Stimulated activated CD4-positive, alpha-beta T cell treated with anti-CD3 and anti-CD28 coated beads, TNF-alpha, amount 100 ng/mL, for 48 hours (primary cell): ENCODE measurements at regions not wholly inside any gene's neighbourhood (a gene's known extent, or its start where the extent isn't known, plus 50 kb on each side); places are given as distances from the start of the nearest gene placed in this dataset.

Source experiments
- DNase-seq, 3 donors: peaks; one replicate each; pipeline ENCODE4 v3.0.0-alpha.2; 2020; ENCODE audit warnings: low read depth in 3 of 3

DNA sequence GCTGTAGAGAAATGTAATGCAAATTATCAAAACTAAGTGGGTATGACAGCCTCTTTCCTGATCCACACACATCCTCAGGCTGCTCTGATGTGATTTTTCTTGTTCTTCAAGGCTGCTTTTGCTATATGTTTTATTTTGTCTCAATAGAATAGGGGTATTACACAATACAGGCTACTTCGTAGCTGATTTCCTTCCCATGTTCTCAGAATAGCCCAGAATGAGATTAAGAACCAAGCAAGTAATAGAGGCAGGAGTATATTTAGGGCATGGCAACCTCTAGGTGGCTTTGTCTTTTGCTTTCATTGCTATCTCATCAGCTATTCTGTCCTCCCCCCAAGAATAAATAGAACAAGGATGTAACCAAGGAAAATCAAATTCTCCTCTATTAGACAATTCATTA, 241.8 kb downstream of the ALDH8A1 start:
- no peak for DNase-seq

DNA sequence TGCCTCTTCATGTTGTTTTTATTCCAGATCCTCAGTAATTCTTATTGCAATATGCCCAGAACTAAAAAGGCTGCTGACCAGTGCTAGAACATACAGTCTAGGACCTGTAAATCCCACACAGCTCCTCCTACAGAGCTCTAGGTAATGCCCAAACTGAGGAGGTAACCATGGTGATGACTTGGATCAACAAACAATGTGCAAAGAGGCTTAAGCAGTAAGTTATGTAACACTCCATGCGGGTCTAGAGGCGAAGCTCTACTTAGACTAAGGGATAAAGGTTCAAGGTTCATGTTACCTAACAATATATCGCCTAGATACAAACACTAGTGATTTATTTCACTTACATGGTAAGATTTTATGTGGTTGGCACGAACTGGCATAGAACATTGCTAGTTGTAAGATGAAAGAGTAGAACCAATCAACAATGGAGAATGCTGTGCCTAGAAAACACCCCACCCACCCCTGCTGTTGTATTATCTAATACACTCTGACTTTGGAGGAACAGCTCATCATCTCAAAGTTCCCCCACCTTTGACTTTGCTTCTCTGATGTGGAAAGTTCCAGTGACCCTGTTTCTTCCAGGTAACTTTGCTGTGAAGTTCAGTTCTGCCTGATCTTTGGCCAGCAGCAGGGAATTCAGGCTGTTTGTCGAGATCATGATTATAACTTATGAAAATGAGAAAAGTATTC, 242.4 kb downstream of the ALDH8A1 start:
- DNase-seq, result no peak

DNA sequence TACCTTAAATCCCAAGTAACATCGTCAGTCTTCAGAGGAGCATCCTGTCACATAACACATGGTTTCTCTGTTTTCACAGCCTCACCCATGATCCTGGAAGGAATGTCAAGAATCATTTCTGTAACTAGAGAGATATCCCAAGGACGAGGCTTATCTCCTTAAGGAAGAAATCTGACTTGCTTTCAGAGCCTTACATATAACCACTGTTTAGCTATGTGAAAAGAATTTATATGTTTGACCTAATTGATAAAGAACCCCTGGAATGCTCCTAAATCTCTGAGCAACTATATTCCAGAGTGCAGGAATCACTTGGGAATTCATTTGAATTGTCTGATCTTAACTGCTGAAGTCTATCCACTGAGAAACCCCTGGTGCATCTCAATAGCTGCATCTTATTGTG, 243.1 kb downstream of the ALDH8A1 start:
- DNase-seq, result no peak

GRCh38 chr6:134706153-134706552, 243.7 kb downstream of the ALDH8A1 start:
- DNase-seq, result no peak

GRCh38 chr6:134703206-134703605, 246.7 kb downstream of the ALDH8A1 start:
- no peak for DNase-seq

DNA sequence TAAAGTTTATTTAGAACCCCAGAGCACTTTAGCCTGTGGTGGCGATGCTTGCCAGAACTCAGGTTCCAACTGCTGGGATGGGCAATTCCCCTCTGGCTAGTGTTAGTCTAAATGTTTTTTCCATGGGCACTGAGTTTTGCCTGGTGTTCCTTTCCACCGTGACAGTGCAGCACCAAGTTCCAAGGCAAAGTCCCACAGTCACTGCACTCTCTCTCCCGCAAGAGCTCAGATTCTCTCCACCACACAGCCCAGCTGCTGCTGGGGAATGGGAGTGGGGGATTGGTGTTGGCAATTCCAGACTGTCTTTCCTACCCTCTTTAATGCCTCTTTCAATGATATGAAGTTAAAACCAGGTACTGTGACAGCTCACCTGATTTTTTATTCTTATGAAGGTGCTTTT, 247.6 kb downstream of the ALDH8A1 start:
- DNase-seq, result no peak

DNA sequence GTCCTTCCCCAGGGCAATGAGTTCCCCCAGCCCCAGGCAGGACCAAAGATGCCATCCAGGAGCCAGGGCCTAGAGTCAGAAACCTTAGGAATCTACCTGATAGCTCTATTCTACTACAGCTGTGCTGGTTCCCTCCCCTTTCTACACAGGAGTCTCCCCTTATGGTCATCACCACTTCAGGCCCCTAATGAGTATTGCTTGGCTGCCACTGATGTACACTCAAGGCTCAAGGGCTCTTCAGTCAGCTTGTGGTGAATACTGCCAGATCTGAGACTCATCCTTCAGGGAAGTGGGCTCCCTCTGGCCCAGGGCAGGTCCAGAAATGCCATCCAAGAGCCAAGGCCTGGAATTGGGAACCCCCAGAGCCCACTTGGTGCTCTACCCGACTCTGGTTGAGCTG, 248.6 kb downstream of the ALDH8A1 start:
- no peak for DNase-seq

DNA sequence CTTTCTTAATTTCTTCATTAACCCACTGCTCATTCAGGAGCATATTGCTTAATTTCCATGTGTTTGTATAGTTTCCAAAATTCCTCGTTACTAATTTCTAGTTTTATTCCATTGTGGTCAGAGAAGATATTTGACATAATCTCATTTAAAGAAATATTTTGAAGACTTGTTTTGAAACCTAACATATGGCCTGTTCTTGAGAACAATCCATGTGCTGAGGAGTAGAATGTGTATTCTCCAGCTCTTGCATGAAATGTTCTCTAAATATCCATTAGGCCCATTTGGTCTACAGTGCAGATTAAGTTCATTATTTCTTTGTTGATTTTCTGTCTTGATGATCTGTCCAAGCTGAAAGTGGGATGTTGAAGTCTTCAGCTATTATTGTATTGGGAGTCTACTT, 251.7 kb downstream of the ALDH8A1 start:
- DNase-seq, result no peak

DNA sequence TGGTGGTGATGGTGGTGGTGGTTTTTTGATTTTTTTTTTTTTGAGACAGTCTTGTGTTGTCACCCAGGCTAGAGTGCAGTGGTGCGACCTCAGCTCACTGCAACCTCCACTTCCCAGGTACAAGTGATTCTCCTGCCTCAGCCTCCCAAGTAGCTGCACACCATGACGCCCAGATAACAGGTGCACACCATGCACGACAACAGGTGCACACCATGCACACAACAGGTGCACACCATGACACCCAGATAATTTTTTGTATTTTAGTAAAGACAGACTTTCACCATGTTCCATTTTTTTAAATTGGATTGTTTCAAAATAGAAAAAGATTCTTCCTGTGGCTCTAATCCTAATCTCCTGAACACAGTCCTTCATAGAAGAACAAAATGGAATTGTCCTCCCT, 257.9 kb downstream of the ALDH8A1 start:
- DNase-seq, result no peak

DNA sequence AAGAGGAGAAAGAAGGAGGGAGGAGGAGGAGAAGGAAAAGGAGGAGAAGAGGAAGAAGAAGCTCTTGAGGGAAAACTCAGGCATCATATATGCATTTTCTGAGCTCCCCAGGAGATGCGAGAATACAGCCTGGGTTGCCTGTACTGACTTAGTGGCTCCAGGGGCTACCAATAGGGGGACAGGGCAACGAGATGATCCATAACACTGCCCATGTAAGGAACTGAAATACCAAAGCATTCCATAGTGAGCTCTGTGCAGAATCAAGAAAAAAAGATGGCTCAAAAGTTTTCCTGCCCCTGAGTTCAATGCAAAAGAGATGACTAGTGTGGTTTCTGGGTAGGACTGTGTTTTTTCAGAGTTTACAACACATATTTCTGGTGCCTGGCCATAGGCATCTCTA, 258.7 kb downstream of the ALDH8A1 start:
- DNase-seq, result no peak

GRCh38 chr6:134690048-134690447, 259.9 kb downstream of the ALDH8A1 start:
- no peak for DNase-seq

GRCh38 chr6:134689641-134690040, 260.3 kb downstream of the ALDH8A1 start:
- no peak for DNase-seq

DNA sequence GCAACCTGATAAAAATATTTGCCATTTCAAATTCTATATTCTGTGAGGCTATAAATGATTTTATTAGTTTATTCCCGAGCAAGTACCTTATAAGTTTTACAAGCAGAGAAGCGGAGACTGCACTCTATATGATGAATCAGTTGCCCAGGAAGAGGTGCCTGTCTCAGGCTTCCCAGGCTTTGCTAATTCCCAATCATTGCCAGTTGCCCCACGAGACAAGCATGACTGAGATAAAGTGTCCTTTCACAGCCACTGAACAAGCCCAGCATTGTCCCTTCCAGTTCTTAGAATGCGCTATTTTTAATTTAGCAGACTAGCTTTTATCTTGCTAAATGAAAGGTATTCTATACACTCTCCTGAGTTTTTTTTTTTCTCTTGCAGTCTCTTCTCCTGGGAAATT, 260.7 kb downstream of the ALDH8A1 start:
- no peak for DNase-seq

DNA sequence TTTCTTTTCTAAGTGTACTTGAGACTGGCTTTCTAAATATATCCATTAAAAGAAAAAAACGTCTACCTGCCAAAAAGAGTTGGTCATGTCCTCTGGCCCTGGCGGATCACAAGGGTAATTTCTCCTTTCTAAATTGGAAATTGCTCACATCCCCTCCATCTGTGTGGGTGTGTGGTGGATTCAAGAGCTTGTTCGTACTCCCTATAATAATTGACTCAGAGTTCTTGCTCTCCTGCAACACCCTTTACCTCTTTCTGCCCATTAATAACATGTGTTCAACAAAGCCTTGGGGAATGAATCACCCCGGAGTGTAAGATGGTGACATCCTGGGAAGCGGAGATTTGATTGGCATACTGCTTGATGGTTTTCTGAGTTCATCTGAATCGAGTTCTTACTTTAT, 263.8 kb downstream of the ALDH8A1 start:
- DNase-seq, result no peak

- DNase-seq, result no peak
Observed at GRCh38 chr6:134684423-134684795, 265.5 kb downstream of the ALDH8A1 start.

DNA sequence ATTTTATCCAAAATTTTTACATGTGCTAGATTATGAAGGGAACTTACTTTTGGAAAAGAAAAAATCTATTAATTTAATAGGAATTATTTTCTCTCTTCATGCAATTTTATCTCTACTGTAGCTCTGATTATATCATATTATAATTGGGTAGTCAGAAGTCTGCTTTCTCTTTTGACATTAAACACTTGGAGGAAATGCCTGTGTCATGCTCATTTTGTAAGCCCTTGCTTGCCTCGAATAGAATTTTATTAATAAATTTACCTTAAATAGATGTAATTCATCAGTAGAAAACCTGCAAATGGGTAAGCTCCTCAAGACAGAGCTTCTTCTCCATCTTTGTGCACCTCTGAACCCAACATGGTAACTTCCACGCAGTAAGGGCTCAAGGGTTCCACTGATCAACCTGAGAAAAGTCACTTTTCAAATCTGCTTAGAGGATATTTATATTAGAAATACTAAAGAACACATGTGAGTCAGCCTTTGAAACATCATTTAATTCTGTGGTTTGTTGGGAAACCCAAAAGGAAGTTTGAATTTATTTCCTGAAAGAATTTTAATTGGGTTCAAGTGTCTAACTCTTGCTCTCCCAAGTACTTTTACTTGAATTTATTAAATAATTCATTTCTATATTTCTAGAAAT, 266.0 kb downstream of the ALDH8A1 start:
- no peak for DNase-seq

GRCh38 chr6:134680433-134680832, 269.5 kb downstream of the ALDH8A1 start:
- no peak for DNase-seq

DNA sequence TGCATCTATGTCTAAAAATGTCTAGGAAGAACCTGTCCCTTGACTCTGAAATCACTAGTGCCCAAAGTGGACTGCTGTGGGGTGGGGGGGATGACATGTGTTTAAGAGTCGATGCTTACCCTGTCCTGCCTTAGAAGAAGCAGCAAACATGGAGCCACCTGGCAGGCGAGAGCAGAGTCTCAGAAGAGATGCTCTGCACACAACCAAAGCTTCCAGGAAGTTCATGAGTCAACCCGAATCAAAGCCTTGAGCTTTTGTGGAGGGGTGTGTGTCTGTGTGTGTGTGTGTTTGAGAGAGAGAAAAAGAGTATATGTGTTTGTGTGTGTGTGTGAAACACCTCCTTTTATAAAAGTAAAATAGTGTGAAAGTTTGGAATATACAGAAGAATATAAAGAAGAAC, 269.9 kb downstream of the ALDH8A1 start:
- no peak for DNase-seq

DNA sequence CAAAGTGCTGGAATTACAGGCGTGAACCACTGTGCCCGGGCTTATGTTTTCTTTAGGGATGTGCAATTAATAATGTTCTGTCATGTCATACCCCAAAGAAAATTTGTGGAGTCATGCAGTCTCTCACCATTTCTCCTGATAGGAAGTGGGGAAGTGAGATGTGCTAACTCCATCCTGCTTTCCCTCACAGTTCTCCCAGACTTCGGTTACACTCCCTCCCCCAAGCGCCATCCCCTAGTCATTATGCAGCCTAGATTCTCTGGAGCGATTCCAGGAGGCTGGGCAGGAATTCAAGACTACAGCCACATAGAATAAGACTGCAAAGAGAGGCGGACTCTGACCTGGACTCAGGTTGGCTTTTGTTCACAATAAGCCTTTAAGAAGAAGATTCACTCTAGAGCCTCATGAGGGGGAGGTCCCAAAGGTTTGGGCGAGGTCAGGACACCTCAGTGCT, 271.4 kb downstream of the ALDH8A1 start:
- DNase-seq, result no peak

DNA sequence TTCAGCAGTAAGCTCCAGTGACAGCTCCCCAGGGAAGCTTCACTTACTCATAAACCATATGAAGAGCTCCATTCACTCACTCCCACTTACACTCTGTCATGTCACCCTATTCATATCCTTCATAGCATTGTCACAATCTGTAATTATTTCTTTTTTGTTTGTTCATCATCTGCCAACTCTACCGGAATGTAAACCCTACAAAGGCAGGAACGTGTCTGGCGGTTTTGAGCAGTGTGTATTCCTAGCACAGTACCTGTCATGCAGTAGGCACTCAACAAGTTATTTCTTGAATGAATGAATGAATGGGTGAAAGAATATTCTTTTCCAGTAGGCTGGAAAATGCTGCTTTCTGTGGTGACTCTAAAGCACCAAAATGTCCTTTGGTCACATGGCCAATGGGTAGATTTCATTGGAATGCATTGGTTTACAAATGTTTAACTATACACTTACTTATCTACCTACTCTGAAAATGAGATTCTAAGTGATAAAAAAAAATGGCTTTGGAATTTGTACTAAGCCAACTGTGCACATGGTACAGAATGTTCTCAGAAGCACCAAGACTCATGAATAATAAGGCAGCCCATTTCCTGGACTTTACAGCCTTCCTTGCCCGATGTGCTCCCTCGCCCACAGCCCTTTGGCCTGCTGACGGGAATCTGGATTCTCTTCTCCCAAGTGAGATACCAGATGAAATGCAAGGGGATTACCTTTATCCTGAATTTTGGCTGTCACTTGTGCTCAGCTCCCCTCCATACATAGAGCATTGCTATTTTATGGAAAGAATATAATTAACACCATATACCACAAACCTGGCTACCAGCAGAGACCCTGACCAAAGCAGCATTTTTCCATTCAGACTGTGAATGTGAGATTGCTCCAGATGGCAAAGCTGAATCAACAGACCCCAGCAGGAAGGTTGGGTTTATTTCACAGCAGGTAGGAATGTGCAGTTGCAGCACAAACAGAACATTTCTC, 273.3 kb downstream of the ALDH8A1 start:
- DNase-seq, result no peak

DNA sequence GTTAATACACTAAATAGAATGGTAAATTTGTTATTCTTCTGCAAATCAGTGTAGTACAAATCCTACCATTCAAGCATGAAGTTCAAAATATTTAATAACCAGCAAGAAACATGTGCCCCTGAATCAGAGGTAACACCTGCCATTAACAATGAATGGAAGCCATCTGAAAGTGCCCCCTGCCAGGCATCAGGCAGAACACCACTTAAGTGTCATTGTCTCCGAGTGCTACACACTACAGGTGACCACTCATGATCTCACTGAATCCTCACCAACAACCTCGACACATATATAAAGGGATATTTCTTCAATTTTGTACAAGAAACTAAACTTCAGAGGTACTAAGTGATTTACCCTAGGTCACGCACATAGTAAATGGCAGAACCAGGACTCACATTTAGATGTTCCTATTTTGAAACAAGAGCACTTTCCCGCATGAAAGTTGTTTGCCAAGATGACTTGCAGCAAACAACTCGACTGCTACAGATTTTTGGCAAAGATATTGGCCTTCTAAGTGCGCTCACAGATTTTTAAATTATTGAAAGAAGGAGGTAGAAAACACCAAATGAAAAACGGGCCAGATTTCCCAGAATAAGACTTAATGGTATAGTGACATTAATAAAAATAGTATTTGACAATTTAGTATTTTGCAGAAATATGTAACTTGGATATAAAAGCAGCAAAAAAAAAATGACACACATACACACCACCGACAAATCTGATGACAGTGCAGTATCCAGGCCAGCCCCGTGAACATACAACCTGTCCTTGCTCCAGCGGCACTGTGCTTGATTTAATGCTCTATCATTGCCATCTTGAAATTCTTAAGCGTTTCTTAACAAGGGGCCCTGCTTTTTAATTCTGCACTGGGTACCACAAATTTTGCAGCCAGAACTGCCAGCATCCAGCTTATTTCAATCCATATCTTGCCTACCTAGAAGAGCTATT, 274.5 kb downstream of the ALDH8A1 start:
- no peak for DNase-seq
